HEK293 (cell line): ENCODE measurements at regions not wholly inside any gene's neighbourhood (a gene's known extent, or its start where the extent isn't known, plus 50 kb on each side); places are given as distances from the start of the nearest gene placed in this dataset.

Source experiments
- CTCF ChIA-PET: fragments of 350-600 bp; formaldehyde crosslinking; extraction: SDS; loops from one replicate; lab custom pipeline; 2021; ENCODE audit warnings: antibody characterized with exemption; lab: Yijun Ruan, JAX
- POLR2A ChIA-PET: fragments of 300-600 bp; formaldehyde crosslinking; extraction: SDS; loops from one replicate; lab custom pipeline; 2020; ENCODE audit warnings: antibody characterized with exemption, inconsistent platforms; lab: Yijun Ruan, JAX
- H3K27ac ChIP-seq: fragments of 200-500 bp; sonication (Bioruptor generic); 2 replicates; pipeline ENCODE4 v1.5.1; 2014; ENCODE audit warnings: low read depth, low read length, control low read depth, inconsistent platforms; ENCODE audit errors: extremely low read depth
- H3K36me3 ChIP-seq, 2 experiments: fragments of 200-500 bp in 1 of 2; sonication (Bioruptor generic) in 1 of 2; 1 replicate in 1 of 2; 2 replicates in 1 of 2; pipeline ENCODE4 v1.5.1; 2014 to 2017; ENCODE audit warnings: inconsistent platforms in 2 of 2, low read length in 2 of 2; ENCODE audit not compliant: control insufficient read depth in 2 of 2, insufficient read depth in 1 of 2
- H3K4me1 ChIP-seq: fragments of 200-500 bp; sonication (Bioruptor generic); 2 replicates; pipeline ENCODE4 v1.5.1; 2014; ENCODE audit warnings: mild to moderate bottlenecking, low read length, inconsistent platforms; ENCODE audit not compliant: control insufficient read depth, insufficient read depth
- H3K4me3 ChIP-seq: 2 replicates; pipeline ENCODE4 v1.5.1; 2011; ENCODE audit warnings: low read depth, mild to moderate bottlenecking, control low read depth, low read length, moderate library complexity
- H3K9me3 ChIP-seq: fragments of 200-500 bp; sonication (Bioruptor generic); 2 replicates; pipeline ENCODE4 v1.5.1; 2014; ENCODE audit warnings: low read depth, low read length, inconsistent platforms; ENCODE audit not compliant: control insufficient read depth, insufficient read depth
- HOXD13 ChIP-seq: sonication (generic); formaldehyde crosslinking; IDR thresholded peaks from 2 replicates; pipeline ENCODE4 v1.8.0; 2022; ENCODE audit warnings: missing genetic modification reagents, borderline replicate concordance
- KLF7 ChIP-seq: fragments of 450-650 bp; formaldehyde crosslinking; IDR thresholded peaks from 2 replicates; pipeline ENCODE4 v1.5.1; 2016; ENCODE audit warnings: missing biosample characterization, missing genetic modification characterization, borderline replicate concordance
- KLF8 ChIP-seq: fragments of 450-650 bp; formaldehyde crosslinking; IDR thresholded peaks from 2 replicates; pipeline ENCODE4 v1.5.1; 2016; ENCODE audit warnings: missing biosample characterization, missing genetic modification characterization
- MZF1 ChIP-seq: fragments of 450-650 bp; formaldehyde crosslinking; IDR thresholded peaks from 2 replicates; pipeline ENCODE4 v1.5.1; 2017; ENCODE audit warnings: missing biosample characterization, missing genetic modification characterization, borderline replicate concordance
- ZBTB8A ChIP-seq: fragments of 450-650 bp; formaldehyde crosslinking; IDR thresholded peaks from 2 replicates; pipeline ENCODE4 v1.5.1; 2016; ENCODE audit warnings: missing biosample characterization, missing genetic modification characterization
- ZFP41 ChIP-seq: fragments of 450-650 bp; formaldehyde crosslinking; IDR thresholded peaks from 2 replicates; pipeline ENCODE4 v1.5.1; 2016; ENCODE audit warnings: missing biosample characterization, missing genetic modification characterization, borderline replicate concordance
- ZFP69B ChIP-seq: fragments of 450-650 bp; formaldehyde crosslinking; IDR thresholded peaks from 2 replicates; pipeline ENCODE4 v1.5.1; 2016; ENCODE audit warnings: missing biosample characterization, missing genetic modification characterization
- ZNF121 ChIP-seq: fragments of 450-650 bp; formaldehyde crosslinking; IDR thresholded peaks from 2 replicates; pipeline ENCODE4 v1.5.1; 2016; ENCODE audit warnings: missing biosample characterization, missing genetic modification characterization
- ZNF140 ChIP-seq: fragments of 450-650 bp; formaldehyde crosslinking; IDR thresholded peaks from 2 replicates; pipeline ENCODE4 v1.5.1; 2016; ENCODE audit warnings: missing biosample characterization, missing genetic modification characterization
- ZNF157 ChIP-seq: fragments of 450-650 bp; formaldehyde crosslinking; IDR thresholded peaks from 2 replicates; pipeline ENCODE4 v1.5.1; 2016; ENCODE audit warnings: missing biosample characterization, missing genetic modification characterization
- ZNF175 ChIP-seq: fragments of 450-650 bp; formaldehyde crosslinking; IDR thresholded peaks from 2 replicates; pipeline ENCODE4 v1.5.1; 2016; ENCODE audit warnings: missing biosample characterization, missing genetic modification characterization
- ZNF202 ChIP-seq: fragments of 450-650 bp; formaldehyde crosslinking; IDR thresholded peaks from 2 replicates; pipeline ENCODE4 v1.5.1; 2016; ENCODE audit warnings: missing biosample characterization, missing genetic modification characterization, borderline replicate concordance
- ZNF248 ChIP-seq: fragments of 450-650 bp; formaldehyde crosslinking; IDR thresholded peaks from 2 replicates; pipeline ENCODE4 v1.5.1; 2017; ENCODE audit warnings: missing biosample characterization, missing genetic modification characterization
- ZNF292 ChIP-seq: fragments of 450-650 bp; formaldehyde crosslinking; IDR thresholded peaks from 2 replicates; pipeline ENCODE4 v1.5.1; 2016; ENCODE audit warnings: low read depth, missing biosample characterization, missing genetic modification characterization, borderline replicate concordance
- ZNF404 ChIP-seq: fragments of 450-650 bp; formaldehyde crosslinking; IDR thresholded peaks from 2 replicates; pipeline ENCODE4 v1.5.1; 2017; ENCODE audit warnings: missing biosample characterization, missing genetic modification characterization
- ZNF544 ChIP-seq: fragments of 450-650 bp; formaldehyde crosslinking; IDR thresholded peaks from 2 replicates; pipeline ENCODE4 v1.5.0; 2017; ENCODE audit warnings: missing biosample characterization, missing genetic modification characterization
- ZNF549 ChIP-seq: fragments of 450-650 bp; IDR thresholded peaks from 2 replicates; pipeline ENCODE4 v1.5.1; 2018; ENCODE audit warnings: missing biosample characterization, missing genetic modification characterization, mild to moderate bottlenecking, inconsistent platforms, moderate library complexity
- ZNF600 ChIP-seq: fragments of 450-650 bp; formaldehyde crosslinking; IDR thresholded peaks from 2 replicates; pipeline ENCODE4 v1.5.1; 2016; ENCODE audit warnings: missing biosample characterization, missing genetic modification characterization
- ZNF701 ChIP-seq: fragments of 450-650 bp; formaldehyde crosslinking; IDR thresholded peaks from 2 replicates; pipeline ENCODE4 v1.5.1; 2016; ENCODE audit warnings: missing biosample characterization, missing genetic modification characterization
- ZNF76 ChIP-seq: fragments of 450-650 bp; formaldehyde crosslinking; IDR thresholded peaks from 2 replicates; pipeline ENCODE4; 2016; ENCODE audit warnings: low read depth, missing biosample characterization, missing genetic modification characterization, borderline replicate concordance
- TF ChIP-seq, protein P1 (sequence below): fragments of 450-650 bp; formaldehyde crosslinking; IDR thresholded peaks from 2 replicates; pipeline ENCODE4 v1.5.1; 2016; ENCODE audit warnings: missing biosample characterization, missing genetic modification characterization
- TF ChIP-seq, protein P2 (sequence below): fragments of 450-650 bp; formaldehyde crosslinking; IDR thresholded peaks from 2 replicates; pipeline ENCODE4 v1.5.1; 2016; ENCODE audit warnings: missing biosample characterization, missing genetic modification characterization
- TF ChIP-seq, protein P3 (sequence below): fragments of 450-650 bp; formaldehyde crosslinking; IDR thresholded peaks from 2 replicates; pipeline ENCODE4 v1.5.1; 2016; ENCODE audit warnings: missing biosample characterization, missing genetic modification characterization
- TF ChIP-seq, protein P4 (sequence below): fragments of 450-650 bp; formaldehyde crosslinking; IDR thresholded peaks from 2 replicates; pipeline ENCODE4 v1.5.1; 2017; ENCODE audit warnings: missing biosample characterization, mild to moderate bottlenecking, missing genetic modification characterization, moderate library complexity
- TF ChIP-seq, protein P5 (sequence below): fragments of 450-650 bp; formaldehyde crosslinking; IDR thresholded peaks from 2 replicates; pipeline ENCODE4 v1.5.1; 2016; ENCODE audit warnings: missing biosample characterization, missing genetic modification characterization
- TF ChIP-seq, protein P6 (sequence below): fragments of 450-650 bp; formaldehyde crosslinking; IDR thresholded peaks from 2 replicates; pipeline ENCODE4 v1.5.1; 2017; ENCODE audit warnings: missing biosample characterization, missing genetic modification characterization

DNA sequence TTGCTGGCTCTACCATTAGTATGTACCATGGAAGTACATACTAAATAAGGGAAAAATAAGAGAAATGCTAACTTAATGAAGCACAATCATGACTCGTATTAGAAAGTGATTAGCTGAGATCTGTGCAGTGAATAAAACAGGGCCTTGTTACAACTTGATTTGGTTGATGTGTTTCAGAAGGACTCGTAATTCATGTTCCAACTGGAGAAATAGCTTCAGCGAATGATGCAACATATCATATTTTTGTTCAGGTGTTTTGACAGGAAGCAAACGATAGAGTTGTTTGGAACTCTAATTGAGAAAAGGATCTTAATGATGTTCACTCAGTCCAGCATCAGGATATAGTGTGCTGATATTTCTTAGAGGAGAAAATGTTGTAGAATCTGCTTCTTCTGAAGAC, 474.6 kb upstream of the WWC1 start (continued):
- TF ChIP-seq, protein P1, sequence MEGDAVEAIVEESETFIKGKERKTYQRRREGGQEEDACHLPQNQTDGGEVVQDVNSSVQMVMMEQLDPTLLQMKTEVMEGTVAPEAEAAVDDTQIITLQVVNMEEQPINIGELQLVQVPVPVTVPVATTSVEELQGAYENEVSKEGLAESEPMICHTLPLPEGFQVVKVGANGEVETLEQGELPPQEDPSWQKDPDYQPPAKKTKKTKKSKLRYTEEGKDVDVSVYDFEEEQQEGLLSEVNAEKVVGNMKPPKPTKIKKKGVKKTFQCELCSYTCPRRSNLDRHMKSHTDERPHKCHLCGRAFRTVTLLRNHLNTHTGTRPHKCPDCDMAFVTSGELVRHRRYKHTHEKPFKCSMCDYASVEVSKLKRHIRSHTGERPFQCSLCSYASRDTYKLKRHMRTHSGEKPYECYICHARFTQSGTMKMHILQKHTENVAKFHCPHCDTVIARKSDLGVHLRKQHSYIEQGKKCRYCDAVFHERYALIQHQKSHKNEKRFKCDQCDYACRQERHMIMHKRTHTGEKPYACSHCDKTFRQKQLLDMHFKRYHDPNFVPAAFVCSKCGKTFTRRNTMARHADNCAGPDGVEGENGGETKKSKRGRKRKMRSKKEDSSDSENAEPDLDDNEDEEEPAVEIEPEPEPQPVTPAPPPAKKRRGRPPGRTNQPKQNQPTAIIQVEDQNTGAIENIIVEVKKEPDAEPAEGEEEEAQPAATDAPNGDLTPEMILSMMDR (tag by site-specific recombination) = no peak
- TF ChIP-seq KLF8 (tag by site-specific recombination) = no peak
- no peak for TF ChIP-seq ZNF404 (tag by site-specific recombination)
- no peak for TF ChIP-seq ZBTB8A (tag by site-specific recombination)
- TF ChIP-seq ZNF76 (tag by site-specific recombination) = no peak
- TF ChIP-seq, protein P2, sequence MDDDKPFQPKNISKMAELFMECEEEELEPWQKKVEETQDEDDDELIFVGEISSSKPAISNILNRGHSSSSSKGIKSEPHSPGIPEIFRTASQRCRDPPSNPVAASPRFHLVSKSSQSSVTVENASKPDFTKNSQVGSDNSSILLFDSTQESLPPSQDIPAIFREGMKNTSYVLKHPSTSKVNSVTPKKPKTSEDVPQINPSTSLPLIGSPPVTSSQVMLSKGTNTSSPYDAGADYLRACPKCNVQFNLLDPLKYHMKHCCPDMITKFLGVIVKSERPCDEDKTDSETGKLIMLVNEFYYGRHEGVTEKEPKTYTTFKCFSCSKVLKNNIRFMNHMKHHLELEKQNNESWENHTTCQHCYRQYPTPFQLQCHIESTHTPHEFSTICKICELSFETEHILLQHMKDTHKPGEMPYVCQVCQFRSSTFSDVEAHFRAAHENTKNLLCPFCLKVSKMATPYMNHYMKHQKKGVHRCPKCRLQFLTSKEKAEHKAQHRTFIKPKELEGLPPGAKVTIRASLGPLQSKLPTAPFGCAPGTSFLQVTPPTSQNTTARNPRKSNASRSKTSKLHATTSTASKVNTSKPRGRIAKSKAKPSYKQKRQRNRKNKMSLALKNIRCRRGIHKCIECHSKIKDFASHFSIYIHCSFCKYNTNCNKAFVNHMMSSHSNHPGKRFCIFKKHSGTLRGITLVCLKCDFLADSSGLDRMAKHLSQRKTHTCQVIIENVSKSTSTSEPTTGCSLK (tag by site-specific recombination) = no peak
- TF ChIP-seq ZNF175 = no peak

DNA sequence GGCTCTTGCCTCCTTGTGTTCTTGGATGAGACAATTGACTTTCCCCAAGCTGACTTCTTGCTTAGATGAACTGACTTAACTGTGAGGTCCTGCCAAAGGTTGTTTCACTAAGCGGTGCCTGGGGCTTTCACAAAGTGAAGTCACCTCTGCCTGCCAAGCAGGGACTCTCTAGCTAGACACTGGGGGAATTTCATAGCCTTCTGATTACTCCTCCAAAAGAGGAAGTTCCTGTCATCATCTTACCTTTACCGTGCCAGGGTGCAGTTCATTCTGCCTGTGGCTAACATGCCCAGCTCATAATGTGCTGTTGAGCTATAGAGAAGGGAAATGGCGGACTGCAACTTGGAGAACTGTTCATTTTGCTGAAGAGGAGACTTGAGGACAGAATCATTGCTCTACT, 472.0 kb upstream of the WWC1 start:
- no peaks in the 10 kb centered on the region for H3K4me1 ChIP-seq

More for the DNA sequence above, 472.0 kb upstream of the WWC1 start:
- TF ChIP-seq MZF1 (tag by site-specific recombination) (no peak), ZNF248 (tag by site-specific recombination) (no peak), KLF7 (tag by site-specific recombination) (no peak), ZNF121 (tag by site-specific recombination) (no peak), ZNF175 (no peak), ZNF600 (tag by site-specific recombination) (no peak), ZFP41 (no peak), ZNF292 (tag by site-specific recombination) (no peak), ZNF202 (tag by site-specific recombination) (no peak), ZNF544 (tag by site-specific recombination) (no peak), ZFP69B (no peak), HOXD13 (no peak), ZNF157 (tag by site-specific recombination) (no peak), ZNF549 (tag by site-specific recombination) (no peak), ZNF701 (tag by site-specific recombination) (no peak), ZNF140 (no peak)
- TF ChIP-seq, protein P3, sequence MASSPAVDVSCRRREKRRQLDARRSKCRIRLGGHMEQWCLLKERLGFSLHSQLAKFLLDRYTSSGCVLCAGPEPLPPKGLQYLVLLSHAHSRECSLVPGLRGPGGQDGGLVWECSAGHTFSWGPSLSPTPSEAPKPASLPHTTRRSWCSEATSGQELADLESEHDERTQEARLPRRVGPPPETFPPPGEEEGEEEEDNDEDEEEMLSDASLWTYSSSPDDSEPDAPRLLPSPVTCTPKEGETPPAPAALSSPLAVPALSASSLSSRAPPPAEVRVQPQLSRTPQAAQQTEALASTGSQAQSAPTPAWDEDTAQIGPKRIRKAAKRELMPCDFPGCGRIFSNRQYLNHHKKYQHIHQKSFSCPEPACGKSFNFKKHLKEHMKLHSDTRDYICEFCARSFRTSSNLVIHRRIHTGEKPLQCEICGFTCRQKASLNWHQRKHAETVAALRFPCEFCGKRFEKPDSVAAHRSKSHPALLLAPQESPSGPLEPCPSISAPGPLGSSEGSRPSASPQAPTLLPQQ (tag by site-specific recombination) = no peak
- TF ChIP-seq, protein P4, sequence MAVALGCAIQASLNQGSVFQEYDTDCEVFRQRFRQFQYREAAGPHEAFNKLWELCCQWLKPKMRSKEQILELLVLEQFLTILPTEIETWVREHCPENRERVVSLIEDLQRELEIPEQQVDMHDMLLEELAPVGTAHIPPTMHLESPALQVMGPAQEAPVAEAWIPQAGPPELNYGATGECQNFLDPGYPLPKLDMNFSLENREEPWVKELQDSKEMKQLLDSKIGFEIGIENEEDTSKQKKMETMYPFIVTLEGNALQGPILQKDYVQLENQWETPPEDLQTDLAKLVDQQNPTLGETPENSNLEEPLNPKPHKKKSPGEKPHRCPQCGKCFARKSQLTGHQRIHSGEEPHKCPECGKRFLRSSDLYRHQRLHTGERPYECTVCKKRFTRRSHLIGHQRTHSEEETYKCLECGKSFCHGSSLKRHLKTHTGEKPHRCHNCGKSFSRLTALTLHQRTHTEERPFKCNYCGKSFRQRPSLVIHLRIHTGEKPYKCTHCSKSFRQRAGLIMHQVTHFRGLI (tag by site-specific recombination) = no peak
- TF ChIP-seq, protein P5, sequence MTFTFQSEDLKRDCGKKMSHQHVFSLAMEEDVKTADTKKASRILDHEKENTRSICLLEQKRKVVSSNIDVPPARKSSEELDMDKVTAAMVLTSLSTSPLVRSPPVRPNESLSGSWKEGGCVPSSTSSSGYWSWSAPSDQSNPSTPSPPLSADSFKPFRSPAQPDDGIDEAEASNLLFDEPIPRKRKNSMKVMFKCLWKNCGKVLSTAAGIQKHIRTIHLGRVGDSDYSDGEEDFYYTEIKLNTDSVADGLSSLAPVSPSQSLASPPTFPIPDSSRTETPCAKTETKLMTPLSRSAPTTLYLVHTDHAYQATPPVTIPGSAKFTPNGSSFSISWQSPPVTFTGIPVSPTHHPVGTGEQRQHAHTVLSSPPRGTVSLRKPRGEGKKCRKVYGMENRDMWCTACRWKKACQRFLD (tag by site-specific recombination) = no peak
- TF ChIP-seq, protein P6, sequence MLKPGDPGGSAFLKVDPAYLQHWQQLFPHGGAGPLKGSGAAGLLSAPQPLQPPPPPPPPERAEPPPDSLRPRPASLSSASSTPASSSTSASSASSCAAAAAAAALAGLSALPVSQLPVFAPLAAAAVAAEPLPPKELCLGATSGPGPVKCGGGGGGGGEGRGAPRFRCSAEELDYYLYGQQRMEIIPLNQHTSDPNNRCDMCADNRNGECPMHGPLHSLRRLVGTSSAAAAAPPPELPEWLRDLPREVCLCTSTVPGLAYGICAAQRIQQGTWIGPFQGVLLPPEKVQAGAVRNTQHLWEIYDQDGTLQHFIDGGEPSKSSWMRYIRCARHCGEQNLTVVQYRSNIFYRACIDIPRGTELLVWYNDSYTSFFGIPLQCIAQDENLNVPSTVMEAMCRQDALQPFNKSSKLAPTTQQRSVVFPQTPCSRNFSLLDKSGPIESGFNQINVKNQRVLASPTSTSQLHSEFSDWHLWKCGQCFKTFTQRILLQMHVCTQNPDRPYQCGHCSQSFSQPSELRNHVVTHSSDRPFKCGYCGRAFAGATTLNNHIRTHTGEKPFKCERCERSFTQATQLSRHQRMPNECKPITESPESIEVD (tag by site-specific recombination) = no peak
- TF ChIP-seq, all 188 proteins: peak for 0
- no peak overlapping the region for H3K27ac ChIP-seq
- no peak overlapping the region for H3K4me3 ChIP-seq
- ChIA-PET CTCF (no interaction called here), POLR2A (no interaction called here)
- no peaks in the 10 kb centered on the region for H3K36me3 ChIP-seq
- H3K9me3 ChIP-seq = no peaks in the 10 kb centered on the region
